A549 (cell line): ENCODE measurements at regions not wholly inside any gene's neighbourhood (a gene's known extent, or its start where the extent isn't known, plus 50 kb on each side); places are given as distances from the start of the nearest gene placed in this dataset.

Experiments
- ATAC-seq, 2 experiments: fragments of 200-7000 bp in 1 of 2; fragments of >200 bp in 1 of 2; cut with Nextera tagmentation in 1 of 2; cut with Tn5 transposase in 1 of 2; 3 replicates each; pipeline versions ENCODE4 v1.8.0 to v1.9.1; 2018 to 2020; ENCODE audit warnings: mild to moderate bottlenecking in 1 of 2, moderate library complexity in 1 of 2
- CTCF ChIA-PET: fragments of 300-600 bp; sonication (Branson Sonifier 250); formaldehyde crosslinking; extraction: SDS; loops from one replicate; lab custom pipeline; 2021; ENCODE audit warnings: antibody characterized with exemption, inconsistent platforms; lab: Yijun Ruan, JAX
- POLR2A ChIA-PET: fragments of 350-600 bp; formaldehyde crosslinking; extraction: SDS; loops from one replicate; lab custom pipeline; 2021; ENCODE audit warnings: antibody characterized with exemption, inconsistent platforms; lab: Yijun Ruan, JAX
- DNase-seq, 2 experiments: peaks; one replicate each; pipeline versions ENCODE4 v3.0.0 to v3.0.0-alpha.2; 2011 to 2016; ENCODE audit warnings: low read depth in 1 of 2, low spot score in 1 of 2
- FAIRE-seq: peaks from 2 replicates; lab custom pipeline; 2011; peaks lifted over from hg19 to GRCh38; lab: Jason Lieb, UNC
- H3K27ac ChIP-seq, 2 experiments: fragments of >200 bp; sonication (Bioruptor Twin); formaldehyde crosslinking; 3 replicates each; pipeline ENCODE4 v1.5.1; 2016 to 2017
- H3K4me1 ChIP-seq: fragments of >200 bp; sonication (Bioruptor Twin); formaldehyde crosslinking; 3 replicates; pipeline ENCODE4 v1.6.1; 2016
- H3K4me2 ChIP-seq: fragments of >200 bp; sonication (Bioruptor Twin); formaldehyde crosslinking; 3 replicates; pipeline ENCODE4 v1.6.1; 2016
- H3K4me3 ChIP-seq: fragments of >200 bp; sonication (Bioruptor Twin); formaldehyde crosslinking; 3 replicates; pipeline ENCODE4 v1.5.1; 2016
- H3K9me3 ChIP-seq: fragments of >200 bp; sonication (Bioruptor Twin); formaldehyde crosslinking; 3 replicates; pipeline ENCODE4 v1.6.1; 2016
- BHLHE40 ChIP-seq: IDR thresholded peaks from 2 replicates; pipeline ENCODE4 v1.6.1; 2012; ENCODE audit warnings: low read depth, low read length, inconsistent platforms
- CBX2 ChIP-seq: fragments of 200-600 bp; sonication (generic); IDR thresholded peaks from 2 replicates; pipeline ENCODE4 v1.6.1; 2016; ENCODE audit warnings: low read depth, mild to moderate bottlenecking, borderline replicate concordance
- CBX8 ChIP-seq: fragments of 200-600 bp; sonication (generic); IDR thresholded peaks from 2 replicates; pipeline ENCODE4 v1.6.1; 2016
- CEBPB ChIP-seq, 2 experiments: fragments of >200 bp in 1 of 2; sonication (Bioruptor Twin) in 1 of 2; formaldehyde crosslinking in 1 of 2; IDR thresholded peaks; 2 replicates each; pipeline ENCODE4 v1.6.1; 2012 to 2016
- CHD2 ChIP-seq: fragments of 150-350 bp; IDR thresholded peaks from 2 replicates; pipeline ENCODE4 v1.6.1; 2014; ENCODE audit warnings: low read length; ENCODE audit not compliant: partially characterized antibody
- CHD4 ChIP-seq: fragments of 200-600 bp; sonication (generic); IDR thresholded peaks from 2 replicates; pipeline ENCODE4 v1.6.1; 2016; ENCODE audit warnings: antibody characterized with exemption, mild to moderate bottlenecking, borderline replicate concordance
- E2F6 ChIP-seq: IDR thresholded peaks from 2 replicates; pipeline ENCODE4 v1.6.1; 2012; ENCODE audit warnings: low read depth, borderline replicate concordance
- EHF ChIP-seq: fragments of 250-450 bp; sonication (Bioruptor Pico); IDR thresholded peaks from 2 replicates; pipeline ENCODE4 v1.5.0; 2020; ENCODE audit warnings: mild to moderate bottlenecking
- EHMT2 ChIP-seq: fragments of 200-600 bp; sonication (generic); IDR thresholded peaks from 2 replicates; pipeline ENCODE4 v1.6.1; 2016; ENCODE audit warnings: antibody characterized with exemption, low read depth, mild to moderate bottlenecking, moderate library complexity
- ESRRA ChIP-seq: fragments of 150-350 bp; IDR thresholded peaks from 2 replicates; pipeline ENCODE4 v1.6.1; 2014; ENCODE audit warnings: mild to moderate bottlenecking, low read length, borderline replicate concordance
- JUNB ChIP-seq: fragments of >200 bp; sonication (Bioruptor Twin); formaldehyde crosslinking; IDR thresholded peaks from 2 replicates; pipeline ENCODE4 v1.6.1; 2016
- KDM5A ChIP-seq: fragments of 200-600 bp; sonication (generic); IDR thresholded peaks from 2 replicates; pipeline ENCODE4 v1.6.1; 2016; ENCODE audit warnings: antibody characterized with exemption, mild to moderate bottlenecking
- MAZ ChIP-seq: fragments of 150-350 bp; IDR thresholded peaks from 2 replicates; pipeline ENCODE4 v1.6.1; 2014; ENCODE audit warnings: antibody characterized with exemption, low read depth, low read length, borderline replicate concordance
- MYC ChIP-seq: IDR thresholded peaks from 2 replicates; pipeline ENCODE4 v1.6.1; 2012; ENCODE audit warnings: mild to moderate bottlenecking, inconsistent platforms, low read length, improper control_type of control experiment, borderline replicate concordance
- POLR2A ChIP-seq: IDR thresholded peaks from 2 replicates; pipeline ENCODE4 v1.6.1; 2012; ENCODE audit warnings: mild to moderate bottlenecking, low read length
- RARB ChIP-seq: fragments of 250-450 bp; sonication (Bioruptor Pico); IDR thresholded peaks from 2 replicates; pipeline ENCODE4 v1.8.0; 2021; ENCODE audit warnings: mild to moderate bottlenecking, moderate library complexity
- RFX5 ChIP-seq: fragments of 450-650 bp; IDR thresholded peaks from 2 replicates; pipeline ENCODE4 v1.7.1; 2014; ENCODE audit warnings: antibody characterized with exemption, mild to moderate bottlenecking, moderate library complexity
- RNF2 ChIP-seq: fragments of 200-600 bp; sonication (generic); IDR thresholded peaks from 2 replicates; pipeline ENCODE4 v1.6.1; 2016; ENCODE audit warnings: low read depth, mild to moderate bottlenecking, antibody characterized with exemption, moderate library complexity, borderline replicate concordance
- SREBF2 ChIP-seq: fragments of 450-650 bp; IDR thresholded peaks from 2 replicates; pipeline ENCODE4 v1.6.1; 2014; ENCODE audit warnings: mild to moderate bottlenecking, moderate library complexity
- TFCP2L1 ChIP-seq: fragments of 250-450 bp; sonication (Bioruptor Pico); IDR thresholded peaks from 2 replicates; pipeline ENCODE4 v1.5.0; 2021; ENCODE audit warnings: mild to moderate bottlenecking
- TP53 ChIP-seq: fragments of 250-450 bp; sonication (Bioruptor Pico); IDR thresholded peaks from 2 replicates; pipeline ENCODE4 v1.5.0; 2021; ENCODE audit warnings: mild to moderate bottlenecking, moderate library complexity
- ZC3H11A ChIP-seq: fragments of 450-650 bp; IDR thresholded peaks from 2 replicates; pipeline ENCODE4 v1.6.1; 2014; ENCODE audit warnings: antibody characterized with exemption, mild to moderate bottlenecking
- ZFP36 ChIP-seq: fragments of 450-650 bp; IDR thresholded peaks from 2 replicates; pipeline ENCODE4 v1.6.1; 2014; ENCODE audit warnings: borderline replicate concordance; ENCODE audit not compliant: partially characterized antibody
- WGBS: methylation state at CpG from one replicate; pipeline ENCODE4 v1.1.6; 2017; ENCODE audit errors: missing lambda C conversion rate; 5-methylcytosine and 5-hydroxymethylcytosine counted together
- TF ChIP-seq, protein P1 (sequence below): fragments of 150-350 bp; IDR thresholded peaks from 2 replicates; pipeline ENCODE4 v1.6.1; 2014; ENCODE audit warnings: low read depth, mild to moderate bottlenecking, low read length

DNA sequence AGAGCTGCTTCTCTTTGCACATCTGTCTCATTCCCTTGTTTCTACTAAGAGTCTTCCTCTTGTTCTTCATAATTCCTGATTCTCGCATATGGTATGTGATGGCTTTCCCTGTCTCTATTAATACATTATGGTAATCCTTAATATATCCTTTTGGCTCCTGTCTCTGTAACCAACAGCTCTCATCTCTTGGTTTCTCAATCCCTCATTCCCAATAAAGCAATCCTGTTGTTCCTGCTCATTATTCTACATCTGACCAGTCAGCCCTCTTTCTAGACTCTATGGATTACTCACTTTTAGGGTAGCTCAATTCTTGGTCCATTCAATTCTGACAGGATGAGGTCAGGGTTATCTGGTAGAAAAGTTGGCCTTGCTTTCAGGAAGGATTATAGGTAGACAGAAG, 349.9 kb downstream of the LRIG3 start:
- POLR2A ChIA-PET, result no interaction called here
- Histone ChIP-seq H3K4me3 (no peak overlapping the region), H3K9me3 (no peaks in the 10 kb centered on the region), H3K4me2 (no peak overlapping the region), H3K4me1 (no peaks in the 10 kb centered on the region), H3K27ac (no peak overlapping the region)
- DNase-seq, result peak in 1 of 2 experiments; percentile 9
- TF ChIP-seq EHMT2, result no peak
- no peak for TF ChIP-seq JUNB
- no peak for TF ChIP-seq CHD2
- TF ChIP-seq CEBPB (IDR thresholded peaks at IDR 0.05), result no peak
- TF ChIP-seq POLR2A, result no peak
- TF ChIP-seq E2F6, result no peak
- no peak for TF ChIP-seq TP53
- no peak for TF ChIP-seq RFX5
- TF ChIP-seq ZC3H11A, result no peak
- TF ChIP-seq MAZ, result no peak
- 83% methylated on average over 1 of the region's 1 CpG for WGBS
- peak in 1 of 2 experiments; percentile 30; a peak in 1 of 6 replicates for ATAC-seq
- CTCF ChIA-PET, result interaction anchor here (0.6 kb wide), 1 partner anchor 60 kb away, joined by 3 read pairs; no protein-coding TSS in a partner anchor
- FAIRE-seq, result no peak

GRCh38 chr12:58575256-58575655, 345.0 kb downstream of the LRIG3 start:
- ChIA-PET POLR2A (no interaction called here), CTCF (interaction anchor here (1.2 kb wide), 1 partner anchor 226 kb away, joined by 3 read pairs; no protein-coding TSS in a partner anchor)
- DNase-seq (no peak), FAIRE-seq (no peak)
- 58% methylated on average over 5 of the region's 5 CpGs for WGBS
- Histone ChIP-seq H3K4me1 (no peaks in the 10 kb centered on the region), H3K27ac (no peak overlapping the region)
- TF ChIP-seq ESRRA (no peak), RARB (CRISPR knock-in tag) (no peak), TFCP2L1 (CRISPR knock-in tag) (no peak), SREBF2 (no peak), KDM5A (no peak), CHD4 (no peak), EHF (no peak), MYC (no peak), CBX2 (no peak), ZFP36 (no peak), E2F6 (no peak), RNF2 (no peak), CHD2 (no peak), POLR2A (no peak)
- TF ChIP-seq, protein P1, sequence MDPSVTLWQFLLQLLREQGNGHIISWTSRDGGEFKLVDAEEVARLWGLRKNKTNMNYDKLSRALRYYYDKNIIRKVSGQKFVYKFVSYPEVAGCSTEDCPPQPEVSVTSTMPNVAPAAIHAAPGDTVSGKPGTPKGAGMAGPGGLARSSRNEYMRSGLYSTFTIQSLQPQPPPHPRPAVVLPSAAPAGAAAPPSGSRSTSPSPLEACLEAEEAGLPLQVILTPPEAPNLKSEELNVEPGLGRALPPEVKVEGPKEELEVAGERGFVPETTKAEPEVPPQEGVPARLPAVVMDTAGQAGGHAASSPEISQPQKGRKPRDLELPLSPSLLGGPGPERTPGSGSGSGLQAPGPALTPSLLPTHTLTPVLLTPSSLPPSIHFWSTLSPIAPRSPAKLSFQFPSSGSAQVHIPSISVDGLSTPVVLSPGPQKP, result no peak
- TF ChIP-seq, all 56 proteins: peak for 0
- no peak overlapping the region for H3K4me2 ChIP-seq
- ATAC-seq, result no peak
- H3K4me3 ChIP-seq, result no peak overlapping the region
- H3K9me3 ChIP-seq, result no peaks in the 10 kb centered on the region

GRCh38 chr12:58576081-58576480, 344.2 kb downstream of the LRIG3 start:
- POLR2A ChIA-PET, result no interaction called here
- no peak for ATAC-seq
- H3K9me3 ChIP-seq, result no peaks in the 10 kb centered on the region

More at GRCh38 chr12:58576081-58576480, 344.2 kb downstream of the LRIG3 start:
- H3K4me2 ChIP-seq, result no peak overlapping the region
- FAIRE-seq, result no peak
- 64% methylated on average over 5 of the region's 5 CpGs for WGBS
- CTCF ChIA-PET, result interaction anchor here (1.2 kb wide), 1 partner anchor 227 kb away, joined by 3 read pairs; no protein-coding TSS in a partner anchor
- no peak overlapping the region for H3K4me3 ChIP-seq
- H3K4me1 ChIP-seq, result no peaks in the 10 kb centered on the region
- no peak for DNase-seq
- H3K27ac ChIP-seq, result no peak overlapping the region
- TF ChIP-seq CBX8, result no peak
- TF ChIP-seq BHLHE40, result no peak
